ENCODE measurements at regions not wholly inside any gene's neighbourhood (a gene's known extent, or its start where the extent isn't known, plus 50 kb on each side); places are given as distances from the start of the nearest gene placed in this dataset. TPM values are rescaled to one million over a fixed set of nuclear protein-coding genes. Genes with fewer than 3 reads are reported as not detected.
A peak's percentile ranks its signal among the peaks of the same experiment; 100 is the strongest.

- TF ChIP-seq CTCF (IDR thresholded peaks at IDR 0.05; ENCODE audit: insufficient read depth, low read length): no peak
- H3K4me3 ChIP-seq (ENCODE audit: low read depth, low read length): no peak overlapping the region
Observed at GRCh38 chr1:48048980-48049379, 51.8 kb upstream of the TRABD2B start.

GRCh38 chr1:48048064-48048463 lies 50.9 kb upstream of the TRABD2B start:
- H3K4me3 ChIP-seq (ENCODE audit: low read depth, low read length): no peak overlapping the region
- peak; percentile 43 for DNase-seq (ENCODE audit: low read depth)
- TF ChIP-seq CTCF (IDR thresholded peaks at IDR 0.05; ENCODE audit: insufficient read depth, low read length): no peak

More at GRCh38 chr1:48048980-48049379, 51.8 kb upstream of the TRABD2B start:
- no peak for DNase-seq (ENCODE audit: low read depth)

- TF ChIP-seq CTCF (IDR thresholded peaks at IDR 0.05; ENCODE audit: insufficient read depth, low read length): no peak
- H3K4me3 ChIP-seq (ENCODE audit: low read depth, low read length): no peak overlapping the region
- DNase-seq (ENCODE audit: low read depth): peak; percentile 17
Observed at GRCh38 chr1:48047116-48047515, 49.9 kb upstream of the TRABD2B start.

Small RNA genes lying in the stretch of these regions (small RNA-seq; reads per million reads assigned to genes)
- not detected for gene CYP46A4P
